Lower leg skin (tissue), 4 donors: ENCODE measurements at regions not wholly inside any gene's neighbourhood (a gene's known extent, or its start where the extent isn't known, plus 50 kb on each side); places are given as distances from the start of the nearest gene placed in this dataset.
"Not testable (repeated sequence)": the region's sequence is repeated elsewhere in the genome, so short reads cannot be mapped to it uniquely, and the experiment has no call there.

Source experiments
- DNase-seq, 2 donors: peaks; one replicate each; pipeline ENCODE4 v3.0.0-alpha.2; 2019; ENCODE audit warnings: low spot score in 2 of 2
- H3K4me3 ChIP-seq: fragments of 200-600 bp; sonication (generic); 2 replicates; pipeline ENCODE4 v1.5.1; 2017; ENCODE audit warnings: mild to moderate bottlenecking, low read depth; ENCODE audit not compliant: poor library complexity, severe bottlenecking
- CTCF ChIP-seq, 3 donors: fragments of 450-650 bp; IDR thresholded peaks; one replicate each; pipeline ENCODE4 v1.5.1; 2016; ENCODE audit warnings: antibody characterized with exemption in 3 of 3, mild to moderate bottlenecking in 3 of 3, moderate library complexity in 2 of 3
- POLR2A ChIP-seq, 2 donors: fragments of 450-650 bp; IDR thresholded peaks; one replicate each; pipeline ENCODE4 v1.6.1; 2016 to 2017; ENCODE audit warnings: antibody characterized with exemption in 2 of 2, mild to moderate bottlenecking in 1 of 2, moderate library complexity in 1 of 2
- WGBS, 2 donors: methylation state at CpG; one replicate each; pipeline ENCODE4 v1.1.5; 2018; 5-methylcytosine and 5-hydroxymethylcytosine counted together
- intact Hi-C: fragments of 100-400 bp; cut with DNase I; formaldehyde crosslinking; loops from one replicate; pipeline ENCODE4 v1.15.0; 2023; ENCODE audit warnings: low total_unique reads

- TF ChIP-seq CTCF (IDR thresholded peaks at IDR 0.05) (no peak), POLR2A (IDR thresholded peaks at IDR 0.05) (no peak)
- no peak overlapping the region for H3K4me3 ChIP-seq
- intact Hi-C loops = no loop called here
- WGBS, 2 donors = 42 to 47% methylated on average over 4 of the region's 4 CpGs
- DNase-seq = no peak
Observed at GRCh38 chr1:91189096-91189495, 167.3 kb upstream of the ZNF644 start.

- DNase-seq, H3K4me3 ChIP-seq, intact Hi-C loops: not testable (repeated sequence)
Observed at GRCh38 chr1:91182807-91183206, 161.0 kb upstream of the ZNF644 start.

GRCh38 chr1:91176250-91176649 is 154.4 kb upstream of the ZNF644 start:
- intact Hi-C loops = no loop called here
- no peak overlapping the region for H3K4me3 ChIP-seq
- TF ChIP-seq POLR2A (IDR thresholded peaks at IDR 0.05) (no peak), CTCF (IDR thresholded peaks at IDR 0.05) (no peak)
- WGBS, 2 donors = 50% methylated on average over 1 of the region's 1 CpG
- no peak for DNase-seq

- H3K4me3 ChIP-seq = no peak overlapping the region
- TF ChIP-seq POLR2A (IDR thresholded peaks at IDR 0.05) = no peak
- intact Hi-C loops = no loop called here
- DNase-seq = no peak
- WGBS, 2 donors = 76 to 78% methylated on average over 3 of the region's 3 CpGs
Observed at GRCh38 chr1:91174734-91175133, 152.9 kb upstream of the ZNF644 start.

- no peak overlapping the region for H3K4me3 ChIP-seq
- TF ChIP-seq CTCF (IDR thresholded peaks at IDR 0.05) = no peak
- no peak for TF ChIP-seq POLR2A (IDR thresholded peaks at IDR 0.05)
- intact Hi-C loops = no loop called here
- WGBS, 2 donors = 20 to 24% methylated on average over 9 of the region's 9 CpGs
- no peak for DNase-seq
Observed at GRCh38 chr1:91173346-91173890, 151.6 kb upstream of the ZNF644 start.

GRCh38 chr1:91172541-91172940 is 150.7 kb upstream of the ZNF644 start:
- TF ChIP-seq POLR2A (IDR thresholded peaks at IDR 0.05) = no peak
- TF ChIP-seq CTCF (IDR thresholded peaks at IDR 0.05) = no peak
- WGBS, 2 donors = 37% methylated on average over 2 of the region's 2 CpGs

GRCh38 chr1:91171898-91172297 is 150.1 kb upstream of the ZNF644 start:
- intact Hi-C loops = no loop called here

More at GRCh38 chr1:91172541-91172940, 150.7 kb upstream of the ZNF644 start:
- no peak overlapping the region for H3K4me3 ChIP-seq
- intact Hi-C loops = no loop called here
- no peak for DNase-seq

More at GRCh38 chr1:91171898-91172297, 150.1 kb upstream of the ZNF644 start:
- WGBS, 2 donors = 23 to 28% methylated on average over 7 of the region's 7 CpGs
- H3K4me3 ChIP-seq = no peak overlapping the region
- no peak for DNase-seq
- TF ChIP-seq CTCF (IDR thresholded peaks at IDR 0.05) (no peak), POLR2A (IDR thresholded peaks at IDR 0.05) (no peak)
